Upper lobe of right lung (tissue), 1 donor: ENCODE measurements at regions not wholly inside any gene's neighbourhood (a gene's known extent, or its start where the extent isn't known, plus 50 kb on each side); places are given as distances from the start of the nearest gene placed in this dataset.

Source experiments
- ATAC-seq: fragments of 200-7000 bp; cut with Tn5 transposase; one replicate; pipeline ENCODE4 v1.9.1; 2020; ENCODE audit warnings: mild to moderate bottlenecking, moderate library complexity
- DNase-seq: peaks from one replicate; pipeline ENCODE4 v3.0.0-alpha.2; 2020
- H3K27ac ChIP-seq: fragments of 200-600 bp; one replicate; pipeline ENCODE4 v1.8.0; 2022
- H3K27me3 ChIP-seq: fragments of 200-600 bp; one replicate; pipeline ENCODE4 v1.8.0; 2022; ENCODE audit warnings: mild to moderate bottlenecking
- H3K36me3 ChIP-seq: fragments of 200-600 bp; one replicate; pipeline ENCODE4 v1.8.0; 2022
- H3K4me1 ChIP-seq: fragments of 200-600 bp; one replicate; pipeline ENCODE4 v1.8.0; 2022
- H3K4me3 ChIP-seq: fragments of 200-600 bp; one replicate; pipeline ENCODE4 v1.8.0; 2022; ENCODE audit warnings: mild to moderate bottlenecking
- H3K9me3 ChIP-seq: fragments of 200-600 bp; one replicate; pipeline ENCODE4 v1.8.0; 2022
- intact Hi-C: fragments of 100-400 bp; cut with DNase I; formaldehyde crosslinking; loops from one replicate; pipeline ENCODE4 v1.11.0; 2022
- TF ChIP-seq, protein P1 (sequence below): fragments of 200-600 bp; IDR thresholded peaks from one replicate; pipeline ENCODE4 v1.8.0; 2022; ENCODE audit warnings: antibody characterized with exemption
- donor health status: DM: no; HTN: yes; CAD: no; lungs with severe emphysema.

DNA sequence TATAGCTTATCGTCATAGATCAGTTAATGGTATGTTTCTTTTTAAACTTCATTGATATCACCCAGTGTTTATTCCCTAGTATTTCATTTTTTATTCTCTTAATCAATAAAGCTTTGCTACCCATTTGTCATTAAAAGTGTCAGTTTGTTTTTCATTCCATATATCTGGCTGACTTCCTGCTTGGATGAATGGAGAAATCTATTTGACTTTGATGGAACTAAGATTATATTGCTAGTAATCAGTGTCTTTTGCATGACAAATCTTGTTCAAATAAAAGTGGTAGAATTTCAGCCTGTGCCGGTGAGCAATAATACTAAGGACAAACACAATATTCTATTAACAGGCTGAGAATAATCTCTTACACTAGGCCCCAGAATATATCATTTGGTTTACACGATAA, 203.3 kb downstream of the SEC23IP start:
- ATAC-seq (no peak), DNase-seq (no peak)
- no peaks in the 10 kb centered on the region for H3K36me3 ChIP-seq
- H3K27ac ChIP-seq = no peak overlapping the region
- intact Hi-C loops = no loop called here
- H3K4me3 ChIP-seq = no peak overlapping the region
- TF ChIP-seq, protein P1, sequence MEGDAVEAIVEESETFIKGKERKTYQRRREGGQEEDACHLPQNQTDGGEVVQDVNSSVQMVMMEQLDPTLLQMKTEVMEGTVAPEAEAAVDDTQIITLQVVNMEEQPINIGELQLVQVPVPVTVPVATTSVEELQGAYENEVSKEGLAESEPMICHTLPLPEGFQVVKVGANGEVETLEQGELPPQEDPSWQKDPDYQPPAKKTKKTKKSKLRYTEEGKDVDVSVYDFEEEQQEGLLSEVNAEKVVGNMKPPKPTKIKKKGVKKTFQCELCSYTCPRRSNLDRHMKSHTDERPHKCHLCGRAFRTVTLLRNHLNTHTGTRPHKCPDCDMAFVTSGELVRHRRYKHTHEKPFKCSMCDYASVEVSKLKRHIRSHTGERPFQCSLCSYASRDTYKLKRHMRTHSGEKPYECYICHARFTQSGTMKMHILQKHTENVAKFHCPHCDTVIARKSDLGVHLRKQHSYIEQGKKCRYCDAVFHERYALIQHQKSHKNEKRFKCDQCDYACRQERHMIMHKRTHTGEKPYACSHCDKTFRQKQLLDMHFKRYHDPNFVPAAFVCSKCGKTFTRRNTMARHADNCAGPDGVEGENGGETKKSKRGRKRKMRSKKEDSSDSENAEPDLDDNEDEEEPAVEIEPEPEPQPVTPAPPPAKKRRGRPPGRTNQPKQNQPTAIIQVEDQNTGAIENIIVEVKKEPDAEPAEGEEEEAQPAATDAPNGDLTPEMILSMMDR = no peak
- no peaks in the 10 kb centered on the region for H3K27me3 ChIP-seq
- no peaks in the 10 kb centered on the region for H3K4me1 ChIP-seq
- no peaks in the 10 kb centered on the region for H3K9me3 ChIP-seq

DNA sequence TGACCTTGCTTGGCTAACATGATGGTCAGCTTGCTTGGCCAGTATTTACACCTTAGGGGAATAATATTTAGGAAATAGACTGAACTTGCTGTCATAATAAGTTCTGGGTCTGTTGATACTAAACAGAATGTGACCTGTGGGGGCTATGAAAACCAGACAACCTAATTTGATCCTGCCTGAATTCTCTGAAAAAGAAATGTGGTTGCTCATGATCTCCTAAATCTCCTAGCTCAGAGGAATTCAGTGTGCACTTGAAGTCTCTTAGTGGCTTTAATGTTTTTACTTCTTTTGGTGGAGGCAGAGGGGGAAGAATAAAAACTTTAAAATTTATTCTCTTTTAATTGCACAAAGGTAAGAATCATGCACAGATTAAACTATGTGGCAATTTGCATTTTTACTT, 205.2 kb downstream of the SEC23IP start:
- intact Hi-C loops = no loop called here
- TF ChIP-seq, protein P1 = no peak
- no peak for DNase-seq

DNA sequence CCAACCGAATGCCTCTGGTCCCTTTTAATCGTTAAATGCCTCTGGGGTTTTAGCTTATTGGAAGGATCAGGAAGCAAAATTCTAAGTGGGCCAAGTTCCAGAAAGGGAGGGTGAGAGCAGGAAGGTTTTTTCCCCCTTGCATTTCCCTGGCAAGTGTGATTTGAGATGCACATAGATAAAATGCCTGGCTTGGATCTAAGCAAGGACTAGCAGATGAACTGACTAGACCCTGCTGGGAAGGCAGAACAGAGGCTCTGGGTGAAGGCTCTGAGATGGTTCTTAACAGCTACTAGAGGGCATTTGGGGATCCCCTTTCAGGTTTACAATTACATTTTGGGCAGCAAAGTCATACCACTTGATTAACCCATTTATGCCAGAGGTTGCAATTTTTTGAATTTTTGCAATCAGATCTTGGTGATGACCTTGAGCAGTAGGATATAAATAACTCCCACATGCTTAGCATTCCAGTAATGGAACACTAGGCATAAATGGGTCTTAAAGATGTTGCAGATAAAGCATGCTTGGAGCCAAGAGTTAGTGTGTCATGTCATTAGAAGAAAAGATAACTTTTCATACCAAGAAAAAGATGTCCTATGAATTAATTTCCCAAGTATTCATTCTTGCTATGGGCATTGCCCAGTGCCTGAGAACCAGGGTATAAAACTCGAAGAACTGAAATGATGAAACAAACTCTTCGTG, 205.9 kb downstream of the SEC23IP start:
- H3K4me3 ChIP-seq = no peak overlapping the region
- no peaks in the 10 kb centered on the region for H3K36me3 ChIP-seq
- H3K4me1 ChIP-seq = no peaks in the 10 kb centered on the region
- TF ChIP-seq, protein P1 = no peak
- DNase-seq (no peak), ATAC-seq (no peak)
- H3K27ac ChIP-seq = no peak overlapping the region
- H3K9me3 ChIP-seq = no peaks in the 10 kb centered on the region
- intact Hi-C loops = no loop called here
- no peaks in the 10 kb centered on the region for H3K27me3 ChIP-seq

More for the DNA sequence above, 205.2 kb downstream of the SEC23IP start:
- Histone ChIP-seq H3K27ac (no peak overlapping the region), H3K4me3 (no peak overlapping the region), H3K36me3 (no peaks in the 10 kb centered on the region), H3K4me1 (no peaks in the 10 kb centered on the region), H3K27me3 (no peaks in the 10 kb centered on the region), H3K9me3 (no peaks in the 10 kb centered on the region)
- no peak for ATAC-seq

DNA sequence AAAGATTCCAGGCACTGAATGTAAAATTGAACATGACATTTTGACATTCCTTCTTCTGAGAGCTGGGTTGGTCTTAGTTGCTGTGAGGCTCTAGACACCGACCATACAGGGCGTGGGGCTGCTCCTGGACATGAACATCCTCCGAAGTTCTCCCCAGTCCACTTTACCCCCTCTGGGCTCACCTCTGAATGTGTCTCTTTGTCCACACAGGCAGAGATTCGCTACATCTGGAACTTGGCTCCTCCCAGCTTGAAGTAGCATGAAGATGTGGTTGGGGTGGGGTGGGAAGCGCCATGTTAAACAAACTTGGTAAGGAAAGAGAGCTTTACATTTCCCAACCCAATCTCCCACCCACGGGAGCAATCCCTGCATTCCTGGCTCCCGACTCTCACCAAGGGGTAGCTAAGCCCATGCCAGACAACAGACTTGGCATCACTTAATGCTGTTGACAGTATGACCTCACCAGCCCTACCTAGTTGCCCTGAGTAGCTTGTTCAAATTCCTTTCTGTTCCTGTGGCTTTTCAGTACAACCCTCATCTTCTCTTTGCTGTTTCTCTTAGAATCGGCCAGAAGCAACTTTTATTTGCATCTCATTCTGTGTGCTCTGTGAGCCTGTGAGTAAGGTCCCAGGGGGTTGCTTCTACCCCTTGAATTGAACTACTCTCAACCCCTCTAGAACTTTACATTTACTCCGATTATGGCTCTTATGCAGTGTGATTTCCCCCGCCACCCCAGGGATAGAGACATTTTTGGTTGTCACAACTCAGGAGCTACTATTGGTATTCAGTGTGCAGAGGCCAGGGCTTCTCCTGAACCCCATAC, 211.4 kb downstream of the SEC23IP start:
- ATAC-seq = peak; percentile 89
- Histone ChIP-seq H3K27me3 (no peaks in the 10 kb centered on the region), H3K4me3 (no peak overlapping the region), H3K27ac (no peak overlapping the region), H3K9me3 (no peaks in the 10 kb centered on the region), H3K36me3 (no peaks in the 10 kb centered on the region), H3K4me1 (no peaks in the 10 kb centered on the region)
- DNase-seq = no peak
- intact Hi-C loops = no loop called here
- TF ChIP-seq, protein P1 = no peak

DNA sequence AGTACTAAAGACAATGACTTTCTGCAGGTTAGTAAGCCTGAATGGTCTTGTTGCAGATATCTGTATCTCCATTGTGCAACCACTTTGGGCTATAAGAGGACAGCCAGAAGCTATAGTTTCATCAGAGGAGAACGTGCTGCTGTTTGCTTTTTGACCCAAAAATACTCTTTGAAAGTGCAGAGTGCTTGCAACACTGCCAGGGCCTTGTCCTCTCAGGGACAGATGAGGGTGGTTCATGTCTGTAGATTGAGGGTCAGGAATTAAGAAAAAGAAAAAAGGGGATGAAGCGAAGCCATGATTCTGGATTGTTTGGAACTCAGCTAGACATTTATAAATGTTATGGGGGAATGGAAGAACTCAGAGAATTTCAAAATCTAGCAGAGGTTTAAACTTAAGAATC, 212.5 kb downstream of the SEC23IP start:
- Histone ChIP-seq H3K36me3 (no peaks in the 10 kb centered on the region), H3K27ac (no peak overlapping the region), H3K9me3 (no peaks in the 10 kb centered on the region), H3K4me1 (no peaks in the 10 kb centered on the region), H3K4me3 (no peak overlapping the region), H3K27me3 (no peaks in the 10 kb centered on the region)
- intact Hi-C loops = no loop called here
- ATAC-seq (no peak), DNase-seq (no peak)
- TF ChIP-seq, protein P1 = no peak
